ENCODE measurements at regions not wholly inside any gene's neighbourhood (a gene's known extent, or its start where the extent isn't known, plus 50 kb on each side); places are given as distances from the start of the nearest gene placed in this dataset.

DNA sequence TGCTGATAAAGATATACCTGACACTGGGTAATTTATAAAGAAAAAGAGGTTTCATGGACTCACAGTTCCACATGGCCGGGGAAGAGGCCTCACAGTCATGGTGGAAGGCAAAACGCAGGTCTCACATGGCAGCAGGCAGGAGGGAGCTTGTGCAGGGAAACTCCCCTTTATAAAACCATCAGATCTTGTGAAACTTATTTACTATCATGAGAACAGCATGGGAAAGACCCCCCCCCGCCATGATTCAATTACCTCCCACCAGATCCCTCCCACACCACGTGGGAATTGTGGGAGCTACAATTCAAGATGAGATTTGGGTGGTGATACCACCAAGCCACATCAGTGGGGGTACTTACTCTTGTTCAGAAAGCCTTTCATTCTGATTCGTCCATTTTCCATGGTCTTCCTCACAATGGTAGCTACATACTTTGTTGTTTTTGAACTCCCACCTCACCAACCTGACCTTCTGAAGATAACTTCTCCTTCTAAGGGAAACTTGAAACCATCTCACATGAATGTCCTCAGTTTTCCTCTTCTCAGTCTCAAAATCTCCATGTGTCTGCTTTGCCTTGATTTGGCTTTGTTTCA lies 275.6 kb upstream of the PROK2 start:
- DNase-seq (ENCODE audit: low spot score in 2 of 2) (no peak), ATAC-seq (peak; percentile 32)
- peaks cover 4% of the 10 kb centered on the region for H3K9me3 Mint-ChIP-seq
- no peak overlapping the region for H3K4me3 Mint-ChIP-seq
- H3K4me1 Mint-ChIP-seq = no peaks in the 10 kb centered on the region
- H3K27ac Mint-ChIP-seq = no peak overlapping the region
- H3K36me3 Mint-ChIP-seq = no peaks in the 10 kb centered on the region

DNA sequence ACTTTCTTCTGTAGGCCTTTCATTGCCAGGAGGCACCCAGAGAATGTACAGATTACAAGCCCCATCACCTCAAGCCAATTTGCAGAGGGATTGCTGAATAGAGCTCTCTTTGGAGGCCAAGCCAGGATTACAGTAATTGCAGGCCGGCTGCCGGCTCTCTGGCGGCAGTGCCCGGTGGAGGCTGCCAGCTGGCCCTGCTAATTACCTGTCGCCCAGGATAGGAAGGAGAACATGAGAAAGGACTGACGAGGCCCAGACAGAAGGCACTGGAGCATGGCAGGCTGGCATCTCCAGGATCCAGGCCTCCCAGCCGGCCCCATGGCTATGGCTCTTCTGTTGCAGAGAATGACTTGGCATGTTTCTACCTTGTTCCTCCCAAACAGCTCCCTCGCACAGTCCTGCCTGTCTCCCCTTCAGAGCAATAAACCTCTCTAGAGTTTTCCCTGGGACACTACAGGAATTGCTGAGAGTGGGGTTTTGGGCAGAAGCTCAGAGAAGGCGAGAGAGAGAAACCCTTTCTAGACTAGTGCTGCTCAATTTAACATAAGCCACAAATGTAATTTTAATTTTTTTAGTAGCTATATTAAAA lies 273.6 kb upstream of the PROK2 start:
- no peak overlapping the region for H3K27ac Mint-ChIP-seq
- no peak overlapping the region for H3K4me3 Mint-ChIP-seq
- H3K4me1 Mint-ChIP-seq = no peaks in the 10 kb centered on the region
- H3K9me3 Mint-ChIP-seq = no peaks in the 10 kb centered on the region
- ATAC-seq (no peak), DNase-seq (ENCODE audit: low spot score in 2 of 2) (no peak)
- no peaks in the 10 kb centered on the region for H3K36me3 Mint-ChIP-seq

DNA sequence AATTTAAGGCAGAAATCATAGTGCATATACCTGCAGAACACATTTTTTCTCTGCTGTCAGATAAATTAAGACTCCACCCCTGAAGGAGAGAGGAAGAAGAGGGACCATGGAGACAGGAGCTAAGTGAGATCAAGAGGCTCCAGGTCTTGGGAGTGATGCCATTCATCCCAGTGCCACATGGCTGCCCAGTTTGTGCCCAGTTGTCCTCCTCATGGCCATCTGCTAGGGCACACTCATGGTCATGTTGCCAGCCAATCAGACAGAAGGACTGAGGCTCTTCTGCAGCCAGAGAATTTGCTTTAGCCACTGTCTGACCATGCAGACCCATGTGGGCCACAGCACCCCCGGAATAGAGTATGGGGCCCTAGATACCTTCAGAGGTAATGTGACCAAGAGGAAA lies 270.5 kb upstream of the PROK2 start:
- DNase-seq (ENCODE audit: low spot score in 2 of 2) = no peak
- H3K4me3 Mint-ChIP-seq = no peak overlapping the region
- H3K27ac Mint-ChIP-seq = no peak overlapping the region
- no peaks in the 10 kb centered on the region for H3K36me3 Mint-ChIP-seq
- H3K9me3 Mint-ChIP-seq = no peaks in the 10 kb centered on the region
- ATAC-seq = no peak
- no peaks in the 10 kb centered on the region for H3K4me1 Mint-ChIP-seq

DNA sequence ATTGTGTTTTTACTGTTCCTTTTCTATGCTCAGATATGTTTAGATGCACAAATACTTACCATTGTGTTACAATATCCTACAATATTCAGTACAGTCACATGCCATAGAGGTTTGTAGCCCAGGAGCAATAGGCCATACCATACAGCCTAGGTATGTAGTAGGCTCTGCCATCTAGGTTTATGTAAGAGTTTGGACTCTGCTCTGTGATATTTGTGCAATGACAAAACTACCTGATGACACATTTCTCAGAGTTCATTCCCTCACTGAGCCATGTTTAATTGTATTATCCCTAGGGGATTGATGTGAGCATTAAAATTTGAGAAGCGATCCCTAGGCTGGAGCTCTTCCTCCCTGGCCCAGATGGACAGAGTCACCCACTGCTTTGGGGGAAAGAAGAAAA lies 270.0 kb upstream of the PROK2 start:
- ATAC-seq = no peak

DNA sequence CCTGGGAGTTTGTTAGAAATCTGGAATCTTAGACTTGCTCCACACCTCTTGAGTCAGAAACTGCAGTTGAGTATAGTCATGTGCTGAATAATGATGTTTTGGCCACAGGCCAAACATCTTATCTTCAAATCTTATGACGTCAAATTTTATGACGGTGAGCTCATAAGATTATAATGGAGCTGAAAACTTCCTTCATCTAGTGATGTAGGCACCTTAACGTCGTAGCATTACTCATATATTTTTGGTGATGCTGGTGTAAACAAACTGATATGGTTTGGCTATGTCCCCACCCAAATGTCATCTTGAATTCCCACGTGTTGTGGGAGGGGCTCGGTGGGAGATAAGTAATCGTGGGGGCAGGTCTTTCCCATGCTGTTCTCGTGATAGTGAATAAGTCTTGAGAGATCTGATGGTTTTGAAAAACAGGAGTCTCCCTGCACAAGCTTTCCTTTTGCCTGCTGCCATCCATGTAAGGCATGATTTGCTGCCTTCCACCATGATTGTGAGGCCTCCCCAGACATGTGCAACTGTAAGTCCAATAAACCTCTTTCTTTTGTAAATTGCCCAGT lies 268.0 kb upstream of the PROK2 start:
- Mint-ChIP-seq H3K9me3 (no peaks in the 10 kb centered on the region), H3K36me3 (no peaks in the 10 kb centered on the region), H3K4me1 (no peaks in the 10 kb centered on the region), H3K4me3 (no peak overlapping the region), H3K27ac (no peak overlapping the region)
- DNase-seq (ENCODE audit: low spot score in 2 of 2) (no peak), ATAC-seq (no peak)

More for the DNA sequence above, 270.0 kb upstream of the PROK2 start:
- Mint-ChIP-seq H3K4me3 (no peak overlapping the region), H3K27ac (no peak overlapping the region), H3K9me3 (no peaks in the 10 kb centered on the region), H3K4me1 (no peaks in the 10 kb centered on the region), H3K36me3 (no peaks in the 10 kb centered on the region)
- no peak for DNase-seq (ENCODE audit: low spot score in 2 of 2)

DNA sequence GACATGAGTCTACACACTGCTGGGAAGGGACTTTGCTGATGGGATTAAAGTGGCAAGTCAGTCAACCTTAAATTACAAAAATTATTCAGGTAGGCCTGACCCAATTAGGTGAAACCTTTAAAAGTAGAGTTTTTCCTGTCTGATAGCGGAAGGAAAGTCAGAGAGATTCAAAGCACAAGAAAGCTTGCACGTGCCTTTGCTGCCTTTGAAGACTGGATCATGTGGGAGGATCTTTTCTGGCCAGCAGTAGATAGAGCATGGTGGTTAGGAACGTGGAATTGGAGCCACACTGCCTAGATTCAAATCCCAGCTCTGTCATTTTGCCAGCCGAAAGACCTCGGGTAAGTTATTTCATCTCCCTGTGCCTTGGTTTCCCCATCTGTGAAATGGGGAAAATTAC lies 265.8 kb upstream of the PROK2 start:
- no peak overlapping the region for H3K4me3 Mint-ChIP-seq
- DNase-seq (ENCODE audit: low spot score in 2 of 2) (no peak), ATAC-seq (no peak)

DNA sequence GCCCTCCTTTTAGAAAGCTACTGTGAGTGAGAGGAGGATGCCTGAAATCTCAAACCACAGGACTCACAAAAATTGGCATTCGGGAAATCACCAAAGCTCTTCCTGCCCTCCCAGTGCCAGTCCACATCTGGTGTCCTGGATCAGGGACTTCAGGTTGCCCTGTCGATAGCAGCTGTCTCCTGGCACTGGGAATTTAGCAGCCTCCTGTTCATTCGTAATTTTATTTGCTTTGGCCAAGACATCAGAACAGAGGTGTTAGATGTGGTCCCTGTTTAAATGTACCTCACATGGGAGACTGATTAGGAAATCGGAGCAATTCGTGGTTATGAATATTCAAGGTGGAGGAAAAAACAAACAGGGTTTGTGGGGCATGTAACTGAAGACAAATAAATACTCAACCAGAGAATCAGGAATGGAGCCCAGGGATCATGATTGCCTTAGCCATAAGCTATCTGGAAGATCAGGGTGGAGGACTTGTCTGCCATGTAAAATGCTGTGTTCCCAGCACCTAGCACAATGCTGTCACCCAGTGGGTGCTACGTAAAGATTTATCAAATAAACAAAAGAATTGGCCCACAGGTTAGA lies 265.2 kb upstream of the PROK2 start:
- no peak overlapping the region for H3K4me3 Mint-ChIP-seq
- ATAC-seq (no peak), DNase-seq (ENCODE audit: low spot score in 2 of 2) (no peak)
- no peak overlapping the region for H3K27ac Mint-ChIP-seq
- H3K9me3 Mint-ChIP-seq = no peaks in the 10 kb centered on the region
- H3K36me3 Mint-ChIP-seq = no peaks in the 10 kb centered on the region
- no peaks in the 10 kb centered on the region for H3K4me1 Mint-ChIP-seq

More for the DNA sequence above, 265.8 kb upstream of the PROK2 start:
- Mint-ChIP-seq H3K27ac (no peak overlapping the region), H3K9me3 (no peaks in the 10 kb centered on the region), H3K36me3 (no peaks in the 10 kb centered on the region), H3K4me1 (no peaks in the 10 kb centered on the region)

DNA sequence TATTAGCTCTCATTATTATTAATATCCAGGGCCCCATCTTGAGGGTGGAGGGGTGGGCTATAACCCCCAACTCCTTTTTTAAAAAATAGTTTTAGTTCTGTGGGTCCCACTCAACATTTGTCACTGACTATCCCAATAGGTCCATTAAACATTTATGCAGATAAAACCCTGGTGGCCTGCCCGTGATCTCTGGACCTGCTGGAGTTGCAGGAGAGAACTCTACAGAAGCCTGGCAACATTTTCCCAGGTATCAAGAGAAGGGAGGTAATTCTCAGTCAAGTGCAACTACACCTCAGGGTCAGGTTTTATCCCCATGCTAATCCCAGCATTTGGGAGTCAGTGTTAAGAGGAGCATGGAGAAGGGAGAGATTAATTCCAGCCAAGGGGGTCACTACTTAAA lies 264.4 kb upstream of the PROK2 start:
- H3K27ac Mint-ChIP-seq = no peak overlapping the region
- ATAC-seq (no peak), DNase-seq (ENCODE audit: low spot score in 2 of 2) (no peak)
- no peaks in the 10 kb centered on the region for H3K36me3 Mint-ChIP-seq
- no peaks in the 10 kb centered on the region for H3K9me3 Mint-ChIP-seq
- no peak overlapping the region for H3K4me3 Mint-ChIP-seq
- H3K4me1 Mint-ChIP-seq = no peaks in the 10 kb centered on the region

DNA sequence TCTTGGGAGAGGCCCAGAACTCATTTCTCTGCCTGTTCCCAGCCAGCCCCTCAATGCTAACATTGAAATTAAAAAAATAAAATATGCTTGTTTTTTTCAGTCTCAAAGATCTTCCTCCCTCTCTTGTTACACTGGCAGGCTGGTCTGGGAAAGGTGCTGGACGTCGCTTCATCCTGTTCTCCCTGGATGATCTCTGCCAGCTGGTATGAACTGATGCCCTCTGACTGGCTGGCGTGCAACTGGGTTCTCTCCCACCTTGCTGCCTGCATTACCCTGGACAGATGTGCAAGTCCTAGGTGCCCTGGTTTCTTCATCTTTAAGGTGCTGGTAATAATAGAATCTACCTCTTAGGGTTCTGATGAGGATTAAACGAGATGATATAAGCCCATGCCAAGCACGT lies 263.9 kb upstream of the PROK2 start:
- H3K36me3 Mint-ChIP-seq = no peaks in the 10 kb centered on the region
- H3K9me3 Mint-ChIP-seq = no peaks in the 10 kb centered on the region
- no peaks in the 10 kb centered on the region for H3K4me1 Mint-ChIP-seq
- DNase-seq (ENCODE audit: low spot score in 2 of 2) (no peak), ATAC-seq (no peak)
- no peak overlapping the region for H3K4me3 Mint-ChIP-seq
- H3K27ac Mint-ChIP-seq = no peak overlapping the region

DNA sequence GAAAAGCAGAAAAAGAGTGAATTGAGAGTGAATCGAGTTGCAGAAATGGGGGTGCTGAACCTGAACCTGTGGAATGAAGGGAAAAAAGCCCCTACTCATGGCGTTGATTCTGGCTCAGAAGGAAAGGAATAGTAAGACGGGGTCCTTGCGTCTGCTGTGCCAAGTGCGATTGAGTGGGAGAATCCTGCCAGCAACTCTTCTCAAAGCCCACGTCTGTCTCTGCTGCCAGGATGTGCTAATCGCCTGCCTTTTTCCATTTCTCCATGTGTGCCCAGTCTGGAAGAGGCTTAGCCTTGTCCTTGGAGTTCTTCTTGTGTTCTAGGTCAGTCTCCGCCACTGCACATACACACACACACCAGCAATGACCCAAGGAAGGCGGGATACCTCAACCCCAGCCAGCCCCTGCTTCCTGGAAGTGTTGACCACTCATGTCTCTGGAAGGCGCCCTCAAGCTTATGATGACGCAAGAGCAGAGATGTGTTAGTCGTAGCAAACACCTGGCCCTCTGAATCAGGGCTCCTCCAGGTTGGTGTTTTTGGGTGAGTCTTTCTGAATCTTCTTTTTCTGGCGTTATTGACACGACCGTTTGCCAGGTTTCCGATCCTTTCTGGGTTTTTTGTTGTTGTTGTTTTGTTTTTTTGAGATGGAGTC lies 262.4 kb upstream of the PROK2 start:
- Mint-ChIP-seq H3K27ac (no peak overlapping the region), H3K9me3 (no peaks in the 10 kb centered on the region), H3K4me1 (no peaks in the 10 kb centered on the region), H3K4me3 (no peak overlapping the region), H3K36me3 (no peaks in the 10 kb centered on the region)
- no peak for DNase-seq (ENCODE audit: low spot score in 2 of 2)
- no peak for ATAC-seq

DNA sequence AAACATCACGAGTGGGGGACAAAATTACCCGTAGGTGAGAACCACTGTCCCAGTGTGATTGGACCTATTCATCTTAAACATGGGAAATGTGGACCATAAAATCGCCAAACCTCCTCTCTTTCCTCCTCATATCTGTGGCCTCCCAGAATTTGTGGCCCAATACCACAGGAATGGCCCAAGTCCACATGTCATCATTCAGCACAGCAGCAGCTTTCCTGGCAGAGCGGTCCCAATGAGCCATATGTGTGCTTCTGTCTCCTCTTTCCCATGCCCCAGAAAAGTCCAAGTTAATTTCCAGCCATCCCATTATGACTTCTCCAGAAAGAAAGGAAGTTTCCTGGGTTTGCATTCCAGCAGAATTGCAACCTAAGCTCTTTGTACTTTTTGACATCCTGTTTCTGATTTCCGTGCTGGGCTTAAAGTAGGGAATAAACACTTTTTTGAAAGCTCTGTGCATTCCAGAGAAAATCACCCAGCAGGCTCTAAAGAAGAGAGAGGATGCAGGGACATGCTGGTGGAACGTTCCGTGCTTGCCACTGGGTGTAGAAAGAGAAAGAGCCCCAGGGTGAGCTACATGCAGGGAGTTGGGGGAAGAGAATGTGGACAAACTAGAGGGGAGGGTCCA lies 259.4 kb upstream of the PROK2 start:
- ATAC-seq (no peak), DNase-seq (ENCODE audit: low spot score in 2 of 2) (no peak)
- Mint-ChIP-seq H3K27ac (no peak overlapping the region), H3K36me3 (no peaks in the 10 kb centered on the region), H3K4me1 (no peaks in the 10 kb centered on the region), H3K4me3 (no peak overlapping the region), H3K9me3 (no peaks in the 10 kb centered on the region)

DNA sequence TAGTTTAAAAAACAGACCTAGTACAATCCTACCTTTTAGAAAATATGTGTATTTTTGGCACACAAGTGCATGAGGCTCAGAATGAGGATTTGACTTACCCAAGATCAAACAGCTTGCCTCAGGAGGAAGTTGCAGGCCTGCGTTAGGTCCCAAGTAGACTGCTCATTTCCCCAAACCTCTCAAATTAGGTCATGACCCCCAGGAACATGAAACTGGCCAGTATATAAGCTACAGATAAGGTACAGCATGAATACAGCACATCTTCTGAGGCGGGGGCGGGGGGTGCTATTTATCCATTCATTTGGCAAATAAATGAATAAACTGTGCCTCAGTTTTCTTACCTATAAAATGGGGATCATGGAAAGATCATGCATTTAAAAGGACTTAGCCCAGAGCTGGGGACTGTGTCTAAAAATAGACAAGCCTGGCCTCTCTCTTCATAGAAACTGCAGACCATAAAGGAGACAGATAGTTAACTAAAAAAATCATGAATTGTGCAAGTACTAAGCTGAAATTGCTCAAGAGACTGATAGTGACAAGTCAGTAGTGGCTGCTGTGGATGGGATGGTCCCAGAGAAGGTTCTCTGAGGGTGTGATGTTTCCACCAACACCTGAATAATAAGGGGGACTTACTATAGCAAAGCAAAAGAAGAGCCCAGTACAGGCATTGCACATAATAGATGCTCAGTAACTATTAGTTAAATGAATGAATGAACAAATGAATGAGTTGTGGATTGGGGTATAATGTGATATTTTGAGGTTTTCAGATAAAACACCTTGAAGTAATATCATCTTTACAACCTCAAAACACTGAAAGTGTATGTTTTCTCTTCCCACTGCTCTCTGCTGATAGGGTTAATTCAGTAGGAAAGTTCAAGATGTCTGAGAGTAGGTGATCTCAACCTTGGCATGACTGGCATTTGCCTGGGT lies 258.5 kb upstream of the PROK2 start:
- Mint-ChIP-seq H3K4me3 (no peak overlapping the region), H3K4me1 (no peaks in the 10 kb centered on the region), H3K27ac (no peak overlapping the region), H3K36me3 (no peaks in the 10 kb centered on the region), H3K9me3 (no peaks in the 10 kb centered on the region)
- DNase-seq (ENCODE audit: low spot score in 2 of 2) = no peak
- ATAC-seq = no peak

DNA sequence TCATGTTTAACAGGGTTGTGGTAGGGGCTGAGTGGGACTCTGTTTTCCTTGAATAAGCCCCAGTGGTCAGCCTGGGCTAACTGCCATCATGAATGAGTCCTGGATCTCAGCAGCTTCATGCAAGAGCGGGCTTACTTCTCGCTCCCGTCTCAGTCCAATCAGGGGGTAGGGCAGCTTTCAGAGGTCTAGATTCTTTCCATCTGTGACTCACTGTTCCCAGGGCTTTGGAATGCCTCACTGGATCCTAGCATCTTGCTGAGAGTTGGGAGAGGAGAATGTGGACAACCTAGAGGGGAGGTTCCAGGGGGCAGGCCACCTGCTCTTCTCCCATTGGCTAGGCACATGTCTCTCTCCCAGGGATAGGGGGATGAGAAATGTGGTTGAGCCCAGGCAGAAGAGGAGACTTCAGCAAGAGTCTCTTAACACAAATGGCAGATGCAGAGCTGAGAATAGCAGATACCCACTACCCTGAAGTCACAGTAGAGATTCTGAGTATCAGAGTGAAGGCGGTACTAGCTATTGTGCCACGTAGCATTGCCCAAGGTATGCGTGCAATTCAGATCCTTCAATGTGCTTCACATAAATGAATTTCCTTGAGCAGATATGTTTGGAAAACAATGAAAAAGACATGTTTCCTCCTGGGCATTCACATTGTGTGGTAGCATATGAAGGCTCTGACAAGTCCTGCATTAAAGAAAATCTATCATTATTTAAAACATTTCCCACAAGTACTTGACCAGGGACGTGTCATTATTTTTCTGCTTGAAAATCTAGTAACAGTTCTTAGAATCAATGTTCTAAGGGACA lies 257.7 kb upstream of the PROK2 start:
- H3K4me3 Mint-ChIP-seq = no peak overlapping the region
- DNase-seq (ENCODE audit: low spot score in 2 of 2) (no peak), ATAC-seq (no peak)
- no peak overlapping the region for H3K27ac Mint-ChIP-seq
- H3K4me1 Mint-ChIP-seq = no peaks in the 10 kb centered on the region
- H3K36me3 Mint-ChIP-seq = no peaks in the 10 kb centered on the region
- H3K9me3 Mint-ChIP-seq = peaks cover under 1% of the 10 kb centered on the region

DNA sequence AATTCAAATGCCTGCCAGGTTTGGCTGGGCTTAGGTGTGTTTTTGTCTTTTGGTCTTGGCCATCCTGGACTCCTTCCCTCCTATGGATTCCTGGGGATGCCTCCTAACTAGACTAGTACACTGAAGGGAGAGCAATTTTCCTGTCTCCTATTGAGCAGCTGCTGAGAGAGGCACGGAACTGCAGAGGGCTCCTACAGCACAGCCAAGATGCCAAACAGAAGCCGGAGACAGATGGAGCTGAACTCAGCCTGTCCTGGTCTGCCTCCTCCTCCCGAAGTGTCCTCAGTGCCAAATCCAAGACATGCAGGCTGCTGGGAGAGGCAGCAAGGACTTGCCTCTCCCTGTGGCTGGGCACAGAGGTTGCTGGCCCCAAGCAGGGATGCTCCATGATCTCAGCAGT lies 256.6 kb upstream of the PROK2 start:
- DNase-seq (ENCODE audit: low spot score in 2 of 2) (no peak), ATAC-seq (no peak)
- H3K4me3 Mint-ChIP-seq = no peak overlapping the region
- H3K4me1 Mint-ChIP-seq = no peaks in the 10 kb centered on the region
- H3K9me3 Mint-ChIP-seq = peaks cover 4% of the 10 kb centered on the region
- no peak overlapping the region for H3K27ac Mint-ChIP-seq
- no peaks in the 10 kb centered on the region for H3K36me3 Mint-ChIP-seq
